ENCODE measurements at regions not wholly inside any gene's neighbourhood (a gene's known extent, or its start where the extent isn't known, plus 50 kb on each side); places are given as distances from the start of the nearest gene placed in this dataset.
A peak's percentile ranks its signal among the peaks of the same experiment; 100 is the strongest.

GRCh38 chr2:22282916-22283315, 1102.1 kb upstream of the KLHL29 start:
- no peak for DNase-seq

GRCh38 chr2:22283436-22283835, 1101.5 kb upstream of the KLHL29 start:
- DNase-seq, result no peak

- no peak for DNase-seq
Measured at GRCh38 chr2:22290302-22290701, 1094.7 kb upstream of the KLHL29 start.

GRCh38 chr2:22290909-22291473, 1094.0 kb upstream of the KLHL29 start:
- no peak for DNase-seq

GRCh38 chr2:22301228-22301627, 1083.8 kb upstream of the KLHL29 start:
- no peak for DNase-seq

- DNase-seq, result no peak
Measured at GRCh38 chr2:22326250-22326649, 1058.7 kb upstream of the KLHL29 start.

GRCh38 chr2:22329211-22330154, 1055.5 kb upstream of the KLHL29 start:
- DNase-seq, result peak; percentile 97

GRCh38 chr2:22336414-22336813, 1048.6 kb upstream of the KLHL29 start:
- DNase-seq, result no peak

- DNase-seq, result no peak
Measured at GRCh38 chr2:22340716-22341115, 1044.3 kb upstream of the KLHL29 start.

GRCh38 chr2:22347306-22347705, 1037.7 kb upstream of the KLHL29 start:
- no peak for DNase-seq

- no peak for DNase-seq
Measured at GRCh38 chr2:22350621-22351020, 1034.4 kb upstream of the KLHL29 start.

GRCh38 chr2:22355816-22356433, 1029.1 kb upstream of the KLHL29 start:
- DNase-seq, result no peak

GRCh38 chr2:22359071-22359672, 1025.8 kb upstream of the KLHL29 start:
- DNase-seq, result no peak

GRCh38 chr2:22360735-22361374, 1024.1 kb upstream of the KLHL29 start:
- DNase-seq, result no peak

- DNase-seq, result no peak
Measured at GRCh38 chr2:22361571-22361970, 1023.4 kb upstream of the KLHL29 start.

GRCh38 chr2:22375096-22375495, 1009.9 kb upstream of the KLHL29 start:
- DNase-seq, result no peak

- DNase-seq, result no peak
Measured at GRCh38 chr2:22377268-22377667, 1007.7 kb upstream of the KLHL29 start.

GRCh38 chr2:22382479-22383169, 1002.4 kb upstream of the KLHL29 start:
- peak; percentile 71 for DNase-seq

GRCh38 chr2:22397847-22398246, 987.1 kb upstream of the KLHL29 start:
- DNase-seq, result no peak

- no peak for DNase-seq
Measured at GRCh38 chr2:22403748-22404147, 981.2 kb upstream of the KLHL29 start.

GRCh38 chr2:22406625-22407024, 978.4 kb upstream of the KLHL29 start:
- DNase-seq, result no peak

- DNase-seq, result no peak
Measured at GRCh38 chr2:22420076-22420475, 964.9 kb upstream of the KLHL29 start.

All from NCI-H446 treated with DMSO at 0.1 percent for 48 hours (cell line).